ENCODE measurements at regions not wholly inside any gene's neighbourhood (a gene's known extent, or its start where the extent isn't known, plus 50 kb on each side); places are given as distances from the start of the nearest gene placed in this dataset.

GRCh38 chr2:126495189-126495588, 160.8 kb upstream of the GYPC start:
- no peak for TF ChIP-seq CTCF (IDR thresholded peaks at IDR 0.05)
- no peak for TF ChIP-seq POLR2A (IDR thresholded peaks at IDR 0.05)
- no peak for TF ChIP-seq EP300 (IDR thresholded peaks at IDR 0.05)
